ENCODE measurements at regions not wholly inside any gene's neighbourhood (a gene's known extent, or its start where the extent isn't known, plus 50 kb on each side); places are given as distances from the start of the nearest gene placed in this dataset.

DNA sequence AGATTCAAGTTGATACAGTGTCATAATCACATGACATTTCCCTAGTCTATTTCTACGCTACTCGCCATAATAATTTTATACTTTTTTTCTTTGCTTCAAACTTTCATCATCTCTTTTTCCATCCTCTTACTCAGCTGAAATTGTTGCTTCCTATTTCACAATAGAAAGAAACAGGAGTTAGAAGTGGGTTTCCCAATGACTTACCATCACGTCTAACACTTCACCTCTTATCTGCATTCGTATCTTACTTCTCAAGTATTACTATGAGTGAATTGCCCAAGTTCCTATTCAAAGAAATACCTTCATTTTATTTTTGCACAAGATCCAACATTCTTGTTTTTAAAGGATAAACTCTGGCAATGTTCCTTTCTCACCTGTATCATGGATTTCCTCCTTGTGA, 1539.9 kb downstream of the SI start:
- TF ChIP-seq, protein P1, sequence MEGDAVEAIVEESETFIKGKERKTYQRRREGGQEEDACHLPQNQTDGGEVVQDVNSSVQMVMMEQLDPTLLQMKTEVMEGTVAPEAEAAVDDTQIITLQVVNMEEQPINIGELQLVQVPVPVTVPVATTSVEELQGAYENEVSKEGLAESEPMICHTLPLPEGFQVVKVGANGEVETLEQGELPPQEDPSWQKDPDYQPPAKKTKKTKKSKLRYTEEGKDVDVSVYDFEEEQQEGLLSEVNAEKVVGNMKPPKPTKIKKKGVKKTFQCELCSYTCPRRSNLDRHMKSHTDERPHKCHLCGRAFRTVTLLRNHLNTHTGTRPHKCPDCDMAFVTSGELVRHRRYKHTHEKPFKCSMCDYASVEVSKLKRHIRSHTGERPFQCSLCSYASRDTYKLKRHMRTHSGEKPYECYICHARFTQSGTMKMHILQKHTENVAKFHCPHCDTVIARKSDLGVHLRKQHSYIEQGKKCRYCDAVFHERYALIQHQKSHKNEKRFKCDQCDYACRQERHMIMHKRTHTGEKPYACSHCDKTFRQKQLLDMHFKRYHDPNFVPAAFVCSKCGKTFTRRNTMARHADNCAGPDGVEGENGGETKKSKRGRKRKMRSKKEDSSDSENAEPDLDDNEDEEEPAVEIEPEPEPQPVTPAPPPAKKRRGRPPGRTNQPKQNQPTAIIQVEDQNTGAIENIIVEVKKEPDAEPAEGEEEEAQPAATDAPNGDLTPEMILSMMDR (conservative IDR thresholded peaks at IDR 0.05; ENCODE audit: low read depth, low read length): no peak
- TF ChIP-seq EZH2 (IDR thresholded peaks at IDR 0.05; ENCODE audit: borderline replicate concordance, low read depth, low read length, poor library complexity, severe bottlenecking): no peak

Measured in A673 (cell line).